ENCODE measurements at regions not wholly inside any gene's neighbourhood (a gene's known extent, or its start where the extent isn't known, plus 50 kb on each side); places are given as distances from the start of the nearest gene placed in this dataset.

DNA sequence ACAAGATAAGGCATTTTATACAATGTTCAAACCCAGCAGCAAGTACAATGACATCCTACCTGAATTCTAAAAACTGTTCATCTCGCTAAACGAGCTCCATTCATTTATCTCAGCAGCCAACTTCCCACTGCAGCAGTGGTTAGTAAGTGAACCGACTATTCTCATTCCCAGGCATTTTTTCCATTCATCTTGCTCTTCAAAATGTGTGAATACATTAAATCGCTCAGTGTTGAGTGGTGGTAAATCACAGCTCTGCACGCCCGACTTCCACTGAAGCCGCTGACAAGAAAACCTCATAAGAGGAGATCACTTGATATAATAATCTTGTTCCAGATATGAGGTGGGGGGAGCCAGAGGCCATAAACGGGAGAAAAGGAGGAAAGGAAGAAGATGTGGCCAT is 746.2 kb upstream of the USP15 start:
- Histone ChIP-seq H3K27me3 (ENCODE audit: insufficient read depth, low read depth) (no peaks in the 10 kb centered on the region), H3K9me3 (ENCODE audit: insufficient read depth, low read depth) (no peaks in the 10 kb centered on the region), H3K9me2 (ENCODE audit: insufficient read depth) (no peaks in the 10 kb centered on the region), H3K4me3 (no peak overlapping the region), H3K36me3 (ENCODE audit: low read depth) (no peaks in the 10 kb centered on the region), H2AFZ (no peak overlapping the region), H4K20me1 (ENCODE audit: insufficient read depth) (no peaks in the 10 kb centered on the region), H3K79me2 (ENCODE audit: low read depth) (no peaks in the 10 kb centered on the region), H3F3A (ENCODE audit: insufficient read depth, low read depth) (no peaks in the 10 kb centered on the region), H3K27ac (no peak overlapping the region), H3K4me1 (replicated peaks; ENCODE audit: insufficient read depth) (no peaks in the 10 kb centered on the region), H3K4me2 (no peak overlapping the region)
- no TSS peak for BruUV-seq (replicated peaks)
- ChIA-PET POLR2A (ENCODE audit: unreplicated experiment) (no interaction called here), CTCF (no interaction called here)
- intact Hi-C loops (cut with micrococcal nuclease; ENCODE audit: unreplicated experiment), result no loop called here
- no peak for DNase-seq
- TF ChIP-seq EZH2 (IDR thresholded peaks at IDR 0.05; ENCODE audit: low read depth), result no peak
- TF ChIP-seq, protein P1, sequence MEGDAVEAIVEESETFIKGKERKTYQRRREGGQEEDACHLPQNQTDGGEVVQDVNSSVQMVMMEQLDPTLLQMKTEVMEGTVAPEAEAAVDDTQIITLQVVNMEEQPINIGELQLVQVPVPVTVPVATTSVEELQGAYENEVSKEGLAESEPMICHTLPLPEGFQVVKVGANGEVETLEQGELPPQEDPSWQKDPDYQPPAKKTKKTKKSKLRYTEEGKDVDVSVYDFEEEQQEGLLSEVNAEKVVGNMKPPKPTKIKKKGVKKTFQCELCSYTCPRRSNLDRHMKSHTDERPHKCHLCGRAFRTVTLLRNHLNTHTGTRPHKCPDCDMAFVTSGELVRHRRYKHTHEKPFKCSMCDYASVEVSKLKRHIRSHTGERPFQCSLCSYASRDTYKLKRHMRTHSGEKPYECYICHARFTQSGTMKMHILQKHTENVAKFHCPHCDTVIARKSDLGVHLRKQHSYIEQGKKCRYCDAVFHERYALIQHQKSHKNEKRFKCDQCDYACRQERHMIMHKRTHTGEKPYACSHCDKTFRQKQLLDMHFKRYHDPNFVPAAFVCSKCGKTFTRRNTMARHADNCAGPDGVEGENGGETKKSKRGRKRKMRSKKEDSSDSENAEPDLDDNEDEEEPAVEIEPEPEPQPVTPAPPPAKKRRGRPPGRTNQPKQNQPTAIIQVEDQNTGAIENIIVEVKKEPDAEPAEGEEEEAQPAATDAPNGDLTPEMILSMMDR (conservative IDR thresholded peaks at IDR 0.05), result no peak

DNA sequence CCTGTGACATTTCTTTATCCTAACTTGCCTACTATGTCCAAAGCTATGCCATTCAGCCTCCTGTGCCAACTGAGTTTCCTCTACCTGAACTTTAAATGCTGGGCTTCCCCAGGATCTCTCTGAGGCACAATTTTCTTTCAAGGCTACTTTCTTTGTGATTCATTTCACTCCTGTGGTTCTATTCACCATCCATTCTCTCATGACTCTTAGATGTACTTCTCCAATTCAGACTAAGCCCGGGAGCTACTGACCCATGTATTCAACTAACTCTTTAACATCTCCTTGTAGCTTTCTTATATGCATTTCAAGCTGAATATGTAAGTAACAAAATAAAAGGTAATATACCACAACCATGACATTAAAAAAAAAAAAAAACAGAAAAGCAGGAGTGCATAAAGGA is 738.9 kb upstream of the USP15 start:
- Histone ChIP-seq H3K4me3 (no peak overlapping the region), H3K79me2 (ENCODE audit: low read depth) (no peaks in the 10 kb centered on the region), H4K20me1 (ENCODE audit: insufficient read depth) (no peaks in the 10 kb centered on the region), H3F3A (ENCODE audit: insufficient read depth, low read depth) (no peaks in the 10 kb centered on the region), H3K27ac (no peak overlapping the region), H3K9me2 (ENCODE audit: insufficient read depth) (no peaks in the 10 kb centered on the region), H3K4me1 (replicated peaks; ENCODE audit: insufficient read depth) (no peaks in the 10 kb centered on the region), H3K9me3 (ENCODE audit: insufficient read depth, low read depth) (no peaks in the 10 kb centered on the region), H3K36me3 (ENCODE audit: low read depth) (no peaks in the 10 kb centered on the region), H2AFZ (no peak overlapping the region), H3K4me2 (no peak overlapping the region), H3K27me3 (ENCODE audit: insufficient read depth, low read depth) (no peaks in the 10 kb centered on the region)
- ChIA-PET CTCF (no interaction called here), POLR2A (ENCODE audit: unreplicated experiment) (no interaction called here)
- no TSS peak for BruUV-seq (replicated peaks)
- TF ChIP-seq, protein P1 (conservative IDR thresholded peaks at IDR 0.05), result no peak
- no peak for TF ChIP-seq EZH2 (IDR thresholded peaks at IDR 0.05; ENCODE audit: low read depth)
- no peak for DNase-seq
- intact Hi-C loops (cut with micrococcal nuclease; ENCODE audit: unreplicated experiment), result no loop called here

DNA sequence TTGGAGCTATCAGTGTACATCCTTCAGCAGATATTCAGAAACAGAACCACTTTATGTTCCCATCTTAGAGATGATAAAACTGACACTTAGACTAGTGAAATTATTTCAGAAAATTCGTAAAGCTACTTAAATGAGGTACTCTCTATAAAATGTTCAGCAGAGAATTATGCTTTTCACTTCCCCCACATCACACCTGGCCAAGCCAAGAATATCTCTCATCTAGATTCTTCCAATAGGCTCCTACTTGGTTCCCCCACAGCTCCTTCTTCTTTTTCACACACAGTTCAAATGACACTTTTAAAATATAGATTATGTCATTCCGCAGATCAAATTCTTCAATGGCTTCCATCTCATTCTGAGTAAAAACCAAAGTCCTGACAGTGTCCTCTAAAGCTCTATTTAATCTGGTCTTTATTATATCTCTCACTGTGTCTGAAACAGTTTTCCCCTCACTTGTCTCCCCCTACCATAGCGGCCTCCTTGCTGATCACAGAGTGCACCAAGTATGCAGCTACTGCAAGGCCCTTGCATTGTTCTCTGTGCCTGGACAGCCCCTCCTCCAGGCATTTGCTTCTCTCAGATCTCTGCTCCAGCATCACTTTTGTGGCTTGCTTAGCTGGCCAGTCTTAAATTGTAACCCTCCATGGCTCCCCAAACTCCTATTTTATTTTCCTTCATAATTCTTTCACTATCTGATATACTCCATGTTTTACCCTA is 736.8 kb upstream of the USP15 start:
- BruUV-seq (replicated peaks), result no TSS peak
- no peaks in the 10 kb centered on the region for H3F3A ChIP-seq (ENCODE audit: insufficient read depth, low read depth)
- DNase-seq, result no peak
- H3K4me1 ChIP-seq (replicated peaks; ENCODE audit: insufficient read depth), result no peaks in the 10 kb centered on the region
- no peak overlapping the region for H3K27ac ChIP-seq
- no peak overlapping the region for H2AFZ ChIP-seq
- H3K4me2 ChIP-seq, result no peak overlapping the region
- H3K27me3 ChIP-seq (ENCODE audit: insufficient read depth, low read depth), result no peaks in the 10 kb centered on the region
- no peak overlapping the region for H3K4me3 ChIP-seq
- no peak for TF ChIP-seq EZH2 (IDR thresholded peaks at IDR 0.05; ENCODE audit: low read depth)
- TF ChIP-seq, protein P1 (conservative IDR thresholded peaks at IDR 0.05), result no peak
- ChIA-PET CTCF (no interaction called here), POLR2A (ENCODE audit: unreplicated experiment) (no interaction called here)
- H3K36me3 ChIP-seq (ENCODE audit: low read depth), result no peaks in the 10 kb centered on the region
- H3K79me2 ChIP-seq (ENCODE audit: low read depth), result no peaks in the 10 kb centered on the region
- H4K20me1 ChIP-seq (ENCODE audit: insufficient read depth), result no peaks in the 10 kb centered on the region
- intact Hi-C loops (cut with micrococcal nuclease; ENCODE audit: unreplicated experiment), result no loop called here
- no peaks in the 10 kb centered on the region for H3K9me2 ChIP-seq (ENCODE audit: insufficient read depth)
- H3K9me3 ChIP-seq (ENCODE audit: insufficient read depth, low read depth), result no peaks in the 10 kb centered on the region
